ENCODE measurements at regions not wholly inside any gene's neighbourhood (a gene's known extent, or its start where the extent isn't known, plus 50 kb on each side); places are given as distances from the start of the nearest gene placed in this dataset.

GRCh38 chr1:96309783-96310182, 411.8 kb upstream of the PTBP2 start:
- TF ChIP-seq, protein P1, sequence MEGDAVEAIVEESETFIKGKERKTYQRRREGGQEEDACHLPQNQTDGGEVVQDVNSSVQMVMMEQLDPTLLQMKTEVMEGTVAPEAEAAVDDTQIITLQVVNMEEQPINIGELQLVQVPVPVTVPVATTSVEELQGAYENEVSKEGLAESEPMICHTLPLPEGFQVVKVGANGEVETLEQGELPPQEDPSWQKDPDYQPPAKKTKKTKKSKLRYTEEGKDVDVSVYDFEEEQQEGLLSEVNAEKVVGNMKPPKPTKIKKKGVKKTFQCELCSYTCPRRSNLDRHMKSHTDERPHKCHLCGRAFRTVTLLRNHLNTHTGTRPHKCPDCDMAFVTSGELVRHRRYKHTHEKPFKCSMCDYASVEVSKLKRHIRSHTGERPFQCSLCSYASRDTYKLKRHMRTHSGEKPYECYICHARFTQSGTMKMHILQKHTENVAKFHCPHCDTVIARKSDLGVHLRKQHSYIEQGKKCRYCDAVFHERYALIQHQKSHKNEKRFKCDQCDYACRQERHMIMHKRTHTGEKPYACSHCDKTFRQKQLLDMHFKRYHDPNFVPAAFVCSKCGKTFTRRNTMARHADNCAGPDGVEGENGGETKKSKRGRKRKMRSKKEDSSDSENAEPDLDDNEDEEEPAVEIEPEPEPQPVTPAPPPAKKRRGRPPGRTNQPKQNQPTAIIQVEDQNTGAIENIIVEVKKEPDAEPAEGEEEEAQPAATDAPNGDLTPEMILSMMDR (IDR thresholded peaks at IDR 0.05), result no peak
- no peak for TF ChIP-seq POLR2A (IDR thresholded peaks at IDR 0.05)
